Naive B cell (primary cell): ENCODE measurements at regions not wholly inside any gene's neighbourhood (a gene's known extent, or its start where the extent isn't known, plus 50 kb on each side); places are given as distances from the start of the nearest gene placed in this dataset.
"Not testable (repeated sequence)": the region's sequence is repeated elsewhere in the genome, so short reads cannot be mapped to it uniquely, and the experiment has no call there.

Experiments
- ATAC-seq, 2 donors: fragments of 150-1000 bp; cut with Tn5 transposase; 2 replicates each; pipeline ENCODE4 v1.10.0; 2021; ENCODE audit warnings: low read depth in 2 of 2, mild to moderate bottlenecking in 2 of 2, moderate library complexity in 2 of 2
- DNase-seq: peaks from one replicate; pipeline ENCODE4 v3.0.0; 2022
- H3K27ac Mint-ChIP-seq, 6 donors: one replicate each; pipeline ENCODE4 v1.8.0; 2020 to 2022; ENCODE audit warnings: mild to moderate bottlenecking in 6 of 6, mixed read lengths in 6 of 6, moderate library complexity in 5 of 6, inconsistent platforms in 2 of 6
- H3K27me3 Mint-ChIP-seq, 3 donors: one replicate each; pipeline ENCODE4 v1.8.0; 2021 to 2022; ENCODE audit warnings: mixed read lengths in 3 of 3, mild to moderate bottlenecking in 1 of 3
- H3K36me3 Mint-ChIP-seq, 2 donors: one replicate each; pipeline ENCODE4 v1.8.0; 2020 to 2022; ENCODE audit warnings: mixed read lengths in 2 of 2, inconsistent platforms in 1 of 2, mild to moderate bottlenecking in 1 of 2
- H3K4me1 Mint-ChIP-seq, 3 donors: one replicate each; pipeline ENCODE4 v1.8.0; 2020 to 2022; ENCODE audit warnings: mixed read lengths in 3 of 3, inconsistent platforms in 1 of 3, mild to moderate bottlenecking in 1 of 3, moderate library complexity in 1 of 3
- H3K4me3 Mint-ChIP-seq, 8 donors: one replicate each; pipeline ENCODE4 v1.8.0; 2020 to 2022; ENCODE audit warnings: mild to moderate bottlenecking in 8 of 8, mixed read lengths in 8 of 8, moderate library complexity in 8 of 8, inconsistent platforms in 2 of 8
- H3K9me3 Mint-ChIP-seq, 7 donors: one replicate each; pipeline ENCODE4 v1.8.0; 2020 to 2022; ENCODE audit warnings: mixed read lengths in 7 of 7, mild to moderate bottlenecking in 5 of 7, inconsistent platforms in 2 of 7, moderate library complexity in 1 of 7

DNA sequence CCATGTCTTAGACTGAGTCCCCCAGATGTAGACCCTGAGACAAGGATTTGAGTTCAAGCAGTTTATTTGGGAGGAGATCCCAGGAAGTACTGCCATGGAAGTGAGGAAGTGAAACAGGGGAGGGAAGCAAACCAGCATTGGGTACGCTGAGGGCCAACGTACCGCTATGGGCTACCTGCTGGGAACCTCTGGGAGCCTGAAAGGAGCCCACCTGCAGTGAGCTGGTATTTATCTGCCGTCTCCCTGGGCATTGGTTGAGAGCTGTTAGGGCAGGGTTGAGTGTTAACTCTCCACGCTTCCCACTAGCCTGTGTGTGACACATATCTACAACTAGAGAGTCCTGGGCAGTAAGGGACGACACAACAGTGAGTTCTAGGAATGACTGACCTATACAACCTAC, 131.6 kb upstream of the SLC24A2 start:
- ATAC-seq = no peak
- no peaks in the 10 kb centered on the region for H3K4me1 Mint-ChIP-seq
- H3K36me3 Mint-ChIP-seq = no peaks in the 10 kb centered on the region
- no peaks in the 10 kb centered on the region for H3K9me3 Mint-ChIP-seq
- no peak overlapping the region for H3K4me3 Mint-ChIP-seq
- no peak overlapping the region for H3K27ac Mint-ChIP-seq
- H3K27me3 Mint-ChIP-seq = peaks cover 33 to 52% (median 49%) of the 10 kb centered on the region in 3 donors
- DNase-seq = no peak

GRCh38 chr9:19918630-19919029, 129.8 kb upstream of the SLC24A2 start:
- ATAC-seq = no peak
- no peak for DNase-seq
- Mint-ChIP-seq H3K27me3 (peaks cover 23 to 35% (median 34%) of the 10 kb centered on the region in 3 donors), H3K36me3 (no peaks in the 10 kb centered on the region), H3K4me3 (no peak overlapping the region), H3K27ac (no peak overlapping the region), H3K4me1 (no peaks in the 10 kb centered on the region), H3K9me3 (no peaks in the 10 kb centered on the region)

GRCh38 chr9:19914044-19914443, 125.2 kb upstream of the SLC24A2 start:
- no peak for ATAC-seq
- Mint-ChIP-seq H3K4me3 (no peak overlapping the region), H3K4me1 (no peaks in the 10 kb centered on the region), H3K27ac (no peak overlapping the region), H3K27me3 (peaks cover 10 to 16% (median 11%) of the 10 kb centered on the region in 3 donors), H3K36me3 (no peaks in the 10 kb centered on the region), H3K9me3 (no peaks in the 10 kb centered on the region)
- no peak for DNase-seq

DNA sequence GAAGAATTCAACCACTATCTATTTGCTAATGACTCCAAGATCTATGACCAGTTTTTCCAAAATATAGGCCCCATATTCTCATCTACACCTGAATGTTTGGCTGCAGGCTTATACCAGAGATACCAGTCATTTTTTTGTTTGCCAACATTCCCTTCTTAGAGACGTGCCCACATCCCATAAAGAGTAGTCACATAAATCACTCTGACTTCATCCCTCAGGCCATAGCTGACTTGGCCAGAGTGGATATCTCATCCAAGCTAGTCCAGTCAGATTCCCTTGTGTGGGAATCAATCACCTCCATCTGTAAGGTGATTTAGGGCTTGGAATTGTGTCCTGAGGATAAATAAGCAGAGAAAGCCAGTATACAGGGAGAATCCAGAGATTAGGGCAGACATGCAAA, 124.3 kb upstream of the SLC24A2 start:
- H3K4me3 Mint-ChIP-seq = no peak overlapping the region
- DNase-seq (no peak), ATAC-seq (no peak)
- H3K9me3 Mint-ChIP-seq = no peaks in the 10 kb centered on the region
- H3K27ac Mint-ChIP-seq = no peak overlapping the region
- no peaks in the 10 kb centered on the region for H3K36me3 Mint-ChIP-seq
- H3K4me1 Mint-ChIP-seq = no peaks in the 10 kb centered on the region
- peaks cover 1 to 7% (median 2%) of the 10 kb centered on the region in 3 donors for H3K27me3 Mint-ChIP-seq

DNA sequence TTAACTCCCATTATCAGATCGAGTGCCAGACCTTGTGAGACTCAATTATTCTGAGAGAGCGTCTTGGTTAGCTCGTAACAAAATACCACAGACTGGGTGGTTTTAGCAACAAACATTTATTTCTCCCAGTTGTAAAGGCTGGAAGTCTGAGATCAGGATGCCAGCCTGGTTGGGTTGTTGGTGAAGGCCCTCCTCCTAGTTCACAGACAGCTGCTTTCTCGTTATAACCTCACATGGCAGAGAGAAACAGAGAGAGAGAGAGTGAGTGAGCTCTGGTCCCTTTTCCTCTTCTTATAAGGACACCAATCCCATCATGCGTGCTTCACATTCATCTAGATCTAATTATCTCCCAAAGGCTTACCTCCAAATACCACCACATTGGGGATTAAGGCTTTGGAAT, 114.2 kb upstream of the SLC24A2 start:
- no peak for ATAC-seq
- DNase-seq = no peak
- Mint-ChIP-seq H3K36me3 (no peaks in the 10 kb centered on the region), H3K4me3 (no peak overlapping the region), H3K27ac (no peak overlapping the region), H3K27me3 (peaks cover 4 to 27% (median 24%) of the 10 kb centered on the region in 3 donors), H3K4me1 (no peaks in the 10 kb centered on the region), H3K9me3 (peaks cover 0 to 3% (median 0%) of the 10 kb centered on the region in 7 donors)

- H3K36me3 Mint-ChIP-seq = no peaks in the 10 kb centered on the region
- DNase-seq (no peak), ATAC-seq (no peak)
- no peaks in the 10 kb centered on the region for H3K4me1 Mint-ChIP-seq
- H3K4me3 Mint-ChIP-seq = no peak overlapping the region
- peaks cover 4 to 27% (median 20%) of the 10 kb centered on the region in 3 donors for H3K27me3 Mint-ChIP-seq
- H3K9me3 Mint-ChIP-seq = no peaks in the 10 kb centered on the region
- no peak overlapping the region for H3K27ac Mint-ChIP-seq
Measured at GRCh38 chr9:19901586-19901985, 112.7 kb upstream of the SLC24A2 start.

GRCh38 chr9:19896161-19896560, 107.3 kb upstream of the SLC24A2 start:
- Mint-ChIP-seq H3K27me3 (peaks cover 0 to 4% (median 0%) of the 10 kb centered on the region in 3 donors), H3K9me3 (no peaks in the 10 kb centered on the region), H3K27ac (no peak overlapping the region), H3K4me1 (no peaks in the 10 kb centered on the region), H3K36me3 (no peaks in the 10 kb centered on the region), H3K4me3 (no peak overlapping the region)
- ATAC-seq (no peak), DNase-seq (no peak)

- H3K27ac Mint-ChIP-seq, DNase-seq, ATAC-seq, H3K4me1 Mint-ChIP-seq, H3K4me3 Mint-ChIP-seq, H3K36me3 Mint-ChIP-seq, H3K9me3 Mint-ChIP-seq, H3K27me3 Mint-ChIP-seq: not testable (repeated sequence)
Measured at GRCh38 chr9:19895578-19895977, 106.7 kb upstream of the SLC24A2 start.

GRCh38 chr9:19895006-19895405, 106.2 kb upstream of the SLC24A2 start:
- H3K36me3 Mint-ChIP-seq = no peaks in the 10 kb centered on the region
- no peaks in the 10 kb centered on the region for H3K4me1 Mint-ChIP-seq
- no peak for ATAC-seq
- no peaks in the 10 kb centered on the region for H3K27me3 Mint-ChIP-seq
- H3K4me3 Mint-ChIP-seq = no peak overlapping the region
- no peak overlapping the region for H3K27ac Mint-ChIP-seq
- H3K9me3 Mint-ChIP-seq = no peaks in the 10 kb centered on the region
- DNase-seq = no peak

GRCh38 chr9:19885608-19886007, 96.8 kb upstream of the SLC24A2 start:
- ATAC-seq (no peak), DNase-seq (no peak)
- no peak overlapping the region for H3K27ac Mint-ChIP-seq
- no peak overlapping the region for H3K4me3 Mint-ChIP-seq
- H3K36me3 Mint-ChIP-seq = no peaks in the 10 kb centered on the region
- peaks cover 0 to 5% (median under 1%) of the 10 kb centered on the region in 3 donors for H3K27me3 Mint-ChIP-seq
- no peaks in the 10 kb centered on the region for H3K4me1 Mint-ChIP-seq
- H3K9me3 Mint-ChIP-seq = peaks cover under 1 to 15% (median 10%) of the 10 kb centered on the region in 7 donors

DNA sequence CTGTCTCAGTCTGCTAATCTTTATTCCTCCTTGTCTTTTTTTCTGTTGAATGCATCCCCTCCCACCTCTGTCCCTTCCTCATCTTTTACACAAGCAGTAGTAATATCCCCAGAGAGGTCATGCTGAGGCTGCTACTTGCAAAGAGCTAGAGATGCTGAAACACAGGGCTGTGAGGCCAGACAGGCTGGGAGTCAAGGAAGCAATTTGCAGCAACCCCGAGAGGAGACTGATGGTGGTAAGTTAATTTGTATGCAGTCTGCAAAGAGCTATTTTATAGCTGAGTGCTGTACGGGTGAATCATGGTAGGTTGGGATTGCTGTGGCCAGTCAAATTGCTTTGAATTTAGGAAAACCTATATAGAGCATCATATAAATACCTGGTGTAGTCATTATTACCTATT, 90.2 kb upstream of the SLC24A2 start:
- H3K36me3 Mint-ChIP-seq = no peaks in the 10 kb centered on the region
- no peaks in the 10 kb centered on the region for H3K4me1 Mint-ChIP-seq
- no peak overlapping the region for H3K4me3 Mint-ChIP-seq
- DNase-seq = no peak
- no peak for ATAC-seq
- peaks cover 8 to 13% (median 8%) of the 10 kb centered on the region in 3 donors for H3K27me3 Mint-ChIP-seq
- peaks cover 0 to 8% (median 1%) of the 10 kb centered on the region in 7 donors for H3K9me3 Mint-ChIP-seq
- no peak overlapping the region for H3K27ac Mint-ChIP-seq

DNA sequence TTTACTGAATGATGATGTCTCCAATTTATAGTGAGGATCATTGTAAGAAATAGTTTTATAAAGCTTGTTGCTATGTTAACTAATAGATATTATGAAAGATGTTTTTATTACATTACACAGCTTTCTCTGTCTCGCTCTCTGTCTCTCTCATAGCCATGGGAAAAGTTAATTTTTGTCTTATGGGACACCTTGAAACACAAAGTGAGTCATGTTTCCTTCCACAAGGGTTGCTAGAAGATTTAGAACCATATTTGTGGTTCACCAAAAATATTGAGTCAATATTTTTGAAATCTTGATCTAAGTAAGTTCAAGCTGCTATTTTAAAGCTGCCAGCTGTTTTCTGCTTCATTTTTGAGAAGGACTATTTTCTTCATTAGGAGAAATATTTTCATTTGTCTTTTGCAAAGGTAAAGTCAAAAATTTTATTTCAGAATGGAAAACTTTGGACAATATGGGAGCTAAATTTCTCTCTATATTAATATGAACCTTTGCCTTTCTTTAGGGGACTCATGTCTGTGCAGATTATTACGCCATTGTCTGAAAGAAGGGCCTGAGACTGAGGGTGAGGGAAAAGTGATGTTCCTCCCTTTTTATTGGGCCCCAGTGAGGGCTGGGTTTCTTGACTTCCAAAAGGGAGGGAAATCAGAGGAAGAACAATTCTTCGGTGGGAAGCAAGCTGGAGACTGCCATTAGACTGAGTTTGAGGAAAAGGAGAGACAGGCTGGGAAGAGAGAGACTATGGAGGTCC, 87.9 kb upstream of the SLC24A2 start:
- Mint-ChIP-seq H3K4me1 (no peaks in the 10 kb centered on the region), H3K36me3 (peaks cover 0 to 5% of the 10 kb centered on the region in 2 donors), H3K27ac (no peak overlapping the region), H3K27me3 (peaks cover 8 to 18% (median 15%) of the 10 kb centered on the region in 3 donors), H3K9me3 (peaks cover 0 to 13% (median 8%) of the 10 kb centered on the region in 7 donors), H3K4me3 (no peak overlapping the region)
- no peak for ATAC-seq
- no peak for DNase-seq

DNA sequence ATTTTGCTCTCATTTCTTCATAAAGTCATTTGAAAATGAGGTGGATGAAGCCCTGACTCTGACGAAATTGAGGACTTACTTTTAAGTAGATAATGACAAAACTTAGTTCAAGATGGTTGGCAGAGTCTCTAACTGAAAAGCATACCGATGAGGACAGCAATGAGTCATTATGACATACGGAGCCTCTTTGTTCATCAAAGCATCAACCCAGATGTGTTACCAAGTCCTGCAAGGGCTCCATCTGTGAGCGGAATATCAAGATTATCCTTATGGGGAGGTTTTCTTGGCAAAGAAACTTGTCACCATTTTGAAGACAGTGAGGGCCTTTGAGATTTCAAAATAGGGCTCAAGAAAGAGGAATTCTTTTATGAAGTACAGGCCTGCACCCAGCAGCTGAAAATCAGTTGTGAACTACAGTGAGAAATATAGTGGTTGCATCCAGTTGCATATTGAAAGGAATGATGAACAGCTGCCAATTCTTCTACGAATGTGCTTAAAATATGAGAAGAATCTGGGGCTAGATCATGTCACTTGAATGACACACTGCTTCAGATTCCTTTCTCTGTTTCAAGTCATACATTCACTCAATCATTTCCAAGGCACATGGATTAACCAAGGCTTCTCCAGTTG, 86.6 kb upstream of the SLC24A2 start:
- ATAC-seq (no peak), DNase-seq (no peak)
- H3K9me3 Mint-ChIP-seq = peaks cover 3 to 24% (median 11%) of the 10 kb centered on the region in 7 donors
- H3K27ac Mint-ChIP-seq = no peak overlapping the region
- peaks cover 6 to 18% (median 15%) of the 10 kb centered on the region in 3 donors for H3K27me3 Mint-ChIP-seq
- no peak overlapping the region for H3K4me3 Mint-ChIP-seq
- H3K4me1 Mint-ChIP-seq = no peaks in the 10 kb centered on the region
- peaks cover 5 to 6% of the 10 kb centered on the region in 2 donors for H3K36me3 Mint-ChIP-seq

- Mint-ChIP-seq H3K27me3 (peaks cover 4 to 18% (median 15%) of the 10 kb centered on the region in 3 donors), H3K9me3 (peaks cover 4 to 27% (median 11%) of the 10 kb centered on the region in 7 donors)
- not testable (repeated sequence) for H3K27ac Mint-ChIP-seq, H3K4me3 Mint-ChIP-seq, DNase-seq, ATAC-seq, H3K4me1 Mint-ChIP-seq, H3K36me3 Mint-ChIP-seq
Measured at GRCh38 chr9:19873188-19873587, 84.4 kb upstream of the SLC24A2 start.
